ENCODE measurements at regions not wholly inside any gene's neighbourhood (a gene's known extent, or its start where the extent isn't known, plus 50 kb on each side); places are given as distances from the start of the nearest gene placed in this dataset.
"Not testable (repeated sequence)": the region's sequence is repeated elsewhere in the genome, so short reads cannot be mapped to it uniquely, and the experiment has no call there.

GRCh38 chr3:190183121-190183520 is 62.4 kb upstream of the P3H2 start:
- no peak overlapping the region for H3K4me3 ChIP-seq (replicated peaks in 1 of 2; ENCODE audit: low read depth in 2 of 2, low read length in 2 of 2)
- TF ChIP-seq, protein P1, sequence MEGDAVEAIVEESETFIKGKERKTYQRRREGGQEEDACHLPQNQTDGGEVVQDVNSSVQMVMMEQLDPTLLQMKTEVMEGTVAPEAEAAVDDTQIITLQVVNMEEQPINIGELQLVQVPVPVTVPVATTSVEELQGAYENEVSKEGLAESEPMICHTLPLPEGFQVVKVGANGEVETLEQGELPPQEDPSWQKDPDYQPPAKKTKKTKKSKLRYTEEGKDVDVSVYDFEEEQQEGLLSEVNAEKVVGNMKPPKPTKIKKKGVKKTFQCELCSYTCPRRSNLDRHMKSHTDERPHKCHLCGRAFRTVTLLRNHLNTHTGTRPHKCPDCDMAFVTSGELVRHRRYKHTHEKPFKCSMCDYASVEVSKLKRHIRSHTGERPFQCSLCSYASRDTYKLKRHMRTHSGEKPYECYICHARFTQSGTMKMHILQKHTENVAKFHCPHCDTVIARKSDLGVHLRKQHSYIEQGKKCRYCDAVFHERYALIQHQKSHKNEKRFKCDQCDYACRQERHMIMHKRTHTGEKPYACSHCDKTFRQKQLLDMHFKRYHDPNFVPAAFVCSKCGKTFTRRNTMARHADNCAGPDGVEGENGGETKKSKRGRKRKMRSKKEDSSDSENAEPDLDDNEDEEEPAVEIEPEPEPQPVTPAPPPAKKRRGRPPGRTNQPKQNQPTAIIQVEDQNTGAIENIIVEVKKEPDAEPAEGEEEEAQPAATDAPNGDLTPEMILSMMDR (IDR thresholded peaks at IDR 0.05; ENCODE audit: low read depth, low read length) = no peak
- peak; percentile 84 to 98 for DNase-seq (ENCODE audit: low read depth in 2 of 2)

DNA sequence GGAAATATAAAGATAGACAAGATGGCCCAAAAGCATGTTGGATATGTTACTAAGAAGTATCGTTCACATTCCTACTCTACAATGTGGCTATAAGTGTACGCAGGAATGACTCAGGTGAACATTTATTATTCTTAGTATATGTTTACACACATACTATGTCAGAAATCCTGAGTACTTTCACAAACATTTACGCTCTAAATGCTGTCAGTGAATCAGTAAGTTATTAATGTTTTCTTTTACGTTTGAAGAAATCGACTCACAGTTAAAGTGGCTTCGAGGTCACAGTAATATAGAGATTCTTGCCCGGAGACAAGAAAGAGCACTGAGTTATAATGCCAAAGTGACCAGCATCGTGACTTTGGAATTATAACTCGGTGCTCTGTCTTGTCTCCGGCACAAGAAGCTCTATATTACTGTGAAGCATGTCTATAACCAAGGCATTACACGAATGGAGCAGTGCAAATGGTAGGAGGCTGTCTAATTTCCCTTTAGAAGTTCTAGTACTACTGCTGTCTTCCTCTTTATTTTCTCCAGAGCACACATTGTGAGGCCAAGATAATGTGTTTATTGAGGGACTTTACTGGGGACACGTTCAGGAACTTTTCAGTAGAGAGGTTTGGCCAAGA is 61.8 kb upstream of the P3H2 start:
- DNase-seq (ENCODE audit: low read depth in 2 of 2) = peak in 1 of 2 donors; percentile 77

DNA sequence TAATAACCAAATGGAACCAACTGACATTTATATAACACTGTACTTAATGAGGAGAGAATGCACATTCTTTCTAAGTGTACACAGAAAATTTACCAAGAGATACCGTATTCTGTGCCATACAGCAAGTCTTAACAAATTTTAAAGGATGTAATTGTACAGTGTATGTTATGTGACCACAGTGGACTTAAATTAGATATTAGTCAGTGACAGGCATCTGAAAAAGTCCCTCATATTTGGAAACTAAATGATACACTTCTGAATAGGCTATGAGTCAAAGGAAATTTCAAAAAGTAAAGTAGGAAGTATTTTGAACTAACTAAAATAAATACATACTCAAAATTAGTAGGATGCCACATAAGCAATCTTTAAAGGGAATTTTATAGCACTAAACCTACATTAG is 59.6 kb upstream of the P3H2 start:
- H3K4me3 ChIP-seq (replicated peaks in 1 of 2; ENCODE audit: low read depth in 2 of 2, low read length in 2 of 2) = no peak overlapping the region
- peak in 1 of 2 donors; percentile 77 for DNase-seq (ENCODE audit: low read depth in 2 of 2)
- TF ChIP-seq, protein P1 (IDR thresholded peaks at IDR 0.05; ENCODE audit: low read depth, low read length) = no peak

More for the DNA sequence above, 61.8 kb upstream of the P3H2 start:
- no peak overlapping the region for H3K4me3 ChIP-seq (replicated peaks in 1 of 2; ENCODE audit: low read depth in 2 of 2, low read length in 2 of 2)
- TF ChIP-seq, protein P1 (IDR thresholded peaks at IDR 0.05; ENCODE audit: low read depth, low read length) = no peak

DNA sequence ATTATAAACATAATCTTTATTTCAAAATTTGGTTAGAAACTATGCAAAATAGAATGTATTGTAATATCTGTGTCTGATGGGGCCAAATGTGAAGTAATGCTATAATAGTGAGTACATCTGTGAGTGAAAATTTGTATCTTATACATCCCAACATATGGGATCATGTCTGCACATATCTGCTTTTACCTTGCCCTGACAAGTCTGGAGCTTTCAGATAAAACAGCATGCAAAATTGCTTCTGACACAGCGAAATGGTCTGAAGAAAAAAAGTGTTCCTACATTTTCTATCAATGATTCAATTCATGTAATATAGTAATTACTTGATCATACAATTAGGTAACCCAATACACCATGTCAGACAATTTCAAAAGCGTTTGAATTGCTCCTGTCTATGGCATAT is 58.1 kb upstream of the P3H2 start:
- no peak for DNase-seq (ENCODE audit: low read depth in 2 of 2)
- H3K4me3 ChIP-seq (replicated peaks in 1 of 2; ENCODE audit: low read depth in 2 of 2, low read length in 2 of 2) = no peak overlapping the region
- TF ChIP-seq, protein P1 (IDR thresholded peaks at IDR 0.05; ENCODE audit: low read depth, low read length) = no peak

DNA sequence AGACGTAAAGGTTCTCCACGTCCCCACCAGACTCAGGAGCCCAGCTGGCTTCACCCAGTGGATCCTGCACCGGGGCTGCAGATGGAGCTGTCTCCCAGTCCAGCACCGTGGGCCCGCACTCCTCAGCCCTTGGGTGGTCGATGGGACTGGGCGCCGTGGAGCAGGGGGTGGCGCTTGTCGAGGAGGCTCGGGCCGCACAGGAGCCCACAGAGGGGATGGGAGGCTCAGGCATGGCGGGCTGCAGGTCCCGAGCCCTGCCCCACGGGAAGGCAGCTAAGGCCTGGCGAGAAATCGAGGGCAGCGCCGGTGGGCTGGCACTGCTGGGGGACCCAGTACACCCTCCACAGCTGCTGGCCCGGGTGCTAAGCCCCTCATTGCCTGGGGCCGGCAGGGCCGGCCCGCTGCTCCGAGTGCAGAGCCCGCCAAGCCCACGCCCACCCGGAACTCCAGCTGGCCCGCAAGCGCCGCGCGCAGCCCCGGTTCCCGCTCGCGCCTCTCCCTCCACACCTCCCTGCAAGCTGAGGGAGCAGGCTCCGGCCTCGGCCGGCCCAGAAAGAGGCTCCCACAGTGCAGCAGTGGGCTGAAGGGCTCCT is 56.3 kb upstream of the P3H2 start:
- H3K4me3 ChIP-seq (replicated peaks in 1 of 2; ENCODE audit: low read depth in 2 of 2, low read length in 2 of 2); DNase-seq (ENCODE audit: low read depth in 2 of 2): not testable (repeated sequence)

GRCh38 chr3:190176106-190176505 is 55.4 kb upstream of the P3H2 start:
- not testable (repeated sequence) for DNase-seq (ENCODE audit: low read depth in 2 of 2); H3K4me3 ChIP-seq (replicated peaks in 1 of 2; ENCODE audit: low read depth in 2 of 2, low read length in 2 of 2)

GRCh38 chr3:190175490-190175889 is 54.8 kb upstream of the P3H2 start:
- no peak overlapping the region for H3K4me3 ChIP-seq (replicated peaks in 1 of 2; ENCODE audit: low read depth in 2 of 2, low read length in 2 of 2)
- peak in 1 of 2 donors; percentile 25 for DNase-seq (ENCODE audit: low read depth in 2 of 2)
- TF ChIP-seq, protein P1 (IDR thresholded peaks at IDR 0.05; ENCODE audit: low read depth, low read length) = no peak

- DNase-seq (ENCODE audit: low read depth in 2 of 2) = no peak
- TF ChIP-seq, protein P1 (IDR thresholded peaks at IDR 0.05; ENCODE audit: low read depth, low read length) = no peak
- H3K4me3 ChIP-seq (replicated peaks in 1 of 2; ENCODE audit: low read depth in 2 of 2, low read length in 2 of 2) = no peak overlapping the region
Measured at GRCh38 chr3:190174471-190174870, 53.8 kb upstream of the P3H2 start.
